Activated effector memory CD4-positive, alpha-beta T cell treated with anti-CD3 and anti-CD28 coated beads, Interleukin-2, amount 50 U/mL, for 16 hours (primary cell): ENCODE measurements at regions not wholly inside any gene's neighbourhood (a gene's known extent, or its start where the extent isn't known, plus 50 kb on each side); places are given as distances from the start of the nearest gene placed in this dataset.
"Not testable (repeated sequence)": the region's sequence is repeated elsewhere in the genome, so short reads cannot be mapped to it uniquely, and the experiment has no call there.

Experiments used
- DNase-seq: peaks from one replicate; pipeline ENCODE4 v3.0.0-alpha.2; 2020

- no peak for DNase-seq
Measured at GRCh38 chr7:94277236-94277635, 117.5 kb upstream of the COL1A2 start.

GRCh38 chr7:94280851-94281250 lies 113.8 kb upstream of the COL1A2 start:
- no peak for DNase-seq

- DNase-seq, result no peak
Measured at GRCh38 chr7:94284104-94284503, 110.6 kb upstream of the COL1A2 start.

GRCh38 chr7:94286111-94286510 lies 108.6 kb upstream of the COL1A2 start:
- DNase-seq, result no peak

- DNase-seq, result no peak
Measured at GRCh38 chr7:94288096-94288495, 106.6 kb upstream of the COL1A2 start.

GRCh38 chr7:94289071-94289470 lies 105.6 kb upstream of the COL1A2 start:
- no peak for DNase-seq

- DNase-seq, result no peak
Measured at GRCh38 chr7:94294471-94295131, 100.1 kb upstream of the COL1A2 start.

GRCh38 chr7:94295850-94296249 lies 98.8 kb upstream of the COL1A2 start:
- DNase-seq, result no peak

- DNase-seq, result no peak
Measured at GRCh38 chr7:94296881-94297280, 97.8 kb upstream of the COL1A2 start.

- DNase-seq, result no peak
Measured at GRCh38 chr7:94297397-94297838, 97.3 kb upstream of the COL1A2 start.

- DNase-seq, result no peak
Measured at GRCh38 chr7:94298943-94299342, 95.8 kb upstream of the COL1A2 start.

- no peak for DNase-seq
Measured at GRCh38 chr7:94300176-94300835, 94.4 kb upstream of the COL1A2 start.

- no peak for DNase-seq
Measured at GRCh38 chr7:94301024-94301586, 93.6 kb upstream of the COL1A2 start.

GRCh38 chr7:94303118-94303517 lies 91.6 kb upstream of the COL1A2 start:
- DNase-seq, result no peak

- no peak for DNase-seq
Measured at GRCh38 chr7:94303695-94304094, 91.0 kb upstream of the COL1A2 start.

- DNase-seq, result no peak
Measured at GRCh38 chr7:94304878-94305277, 89.8 kb upstream of the COL1A2 start.

- no peak for DNase-seq
Measured at GRCh38 chr7:94305836-94306235, 88.9 kb upstream of the COL1A2 start.

GRCh38 chr7:94307399-94308048 lies 87.2 kb upstream of the COL1A2 start:
- no peak for DNase-seq

GRCh38 chr7:94311515-94311914 lies 83.2 kb upstream of the COL1A2 start:
- DNase-seq, result no peak

- DNase-seq, result no peak
Measured at GRCh38 chr7:94313926-94314325, 80.8 kb upstream of the COL1A2 start.

GRCh38 chr7:94314413-94315410 lies 80.0 kb upstream of the COL1A2 start:
- DNase-seq, result no peak

- not testable (repeated sequence) for DNase-seq
Measured at GRCh38 chr7:94321138-94321537, 73.6 kb upstream of the COL1A2 start.

GRCh38 chr7:94323844-94324243 lies 70.9 kb upstream of the COL1A2 start:
- DNase-seq, result no peak
